GM12891 (cell line): ENCODE measurements at regions not wholly inside any gene's neighbourhood (a gene's known extent, or its start where the extent isn't known, plus 50 kb on each side); places are given as distances from the start of the nearest gene placed in this dataset.

Experiments
- PAX5 ChIP-seq: IDR thresholded peaks from 2 replicates; pipeline ENCODE4 v1.6.1; 2011; ENCODE audit warnings: low read length, moderate library complexity, mild to moderate bottlenecking; ENCODE audit not compliant: insufficient read depth, severe bottlenecking
- POLR2A ChIP-seq: IDR thresholded peaks from 2 replicates; pipeline ENCODE4 v1.6.1; 2011; ENCODE audit warnings: low read depth, low read length, control low read depth
- POLR2AphosphoS5 ChIP-seq: IDR thresholded peaks from 2 replicates; pipeline ENCODE4 v1.6.1; 2011; ENCODE audit warnings: low read depth, low read length, control low read depth
- POU2F2 ChIP-seq: IDR thresholded peaks from 2 replicates; pipeline ENCODE4 v1.6.1; 2011; ENCODE audit warnings: low read depth, mild to moderate bottlenecking, control low read depth, low read length, moderate library complexity
- TAF1 ChIP-seq: IDR thresholded peaks from 2 replicates; pipeline ENCODE4 v1.6.1; 2011; ENCODE audit warnings: low read depth, low read length, control low read depth

GRCh38 chr2:196479350-196479749 lies 160.2 kb upstream of the CCDC150 start:
- TF ChIP-seq POLR2A (no peak), POLR2AphosphoS5 (no peak), TAF1 (no peak), PAX5 (no peak), POU2F2 (no peak)
